Osteoblast (primary cell): ENCODE measurements at regions not wholly inside any gene's neighbourhood (a gene's known extent, or its start where the extent isn't known, plus 50 kb on each side); places are given as distances from the start of the nearest gene placed in this dataset.
A peak's percentile ranks its signal among the peaks of the same experiment; 100 is the strongest.

Experiments used
- DNase-seq: peaks from one replicate; pipeline ENCODE4 v3.0.0; 2011; ENCODE audit warnings: low spot score, mixed read lengths; ENCODE audit not compliant: insufficient read length; ENCODE audit errors: missing footprints
- H2AFZ ChIP-seq: 2 replicates; pipeline ENCODE4 v1.6.0; 2011; ENCODE audit warnings: mild to moderate bottlenecking, low read length
- H3K27ac ChIP-seq: 2 replicates; pipeline ENCODE4 v1.5.1; 2011; ENCODE audit warnings: mild to moderate bottlenecking, low read depth, low read length, moderate library complexity
- H3K27me3 ChIP-seq: 2 replicates; pipeline ENCODE4 v1.6.0; 2012; ENCODE audit warnings: mild to moderate bottlenecking, control low read depth, inconsistent platforms, low read length, moderate library complexity; ENCODE audit not compliant: insufficient read depth
- H3K36me3 ChIP-seq: 2 replicates; pipeline ENCODE4 v1.5.1; 2011; ENCODE audit warnings: mild to moderate bottlenecking, low read length, control low read depth, moderate library complexity; ENCODE audit not compliant: insufficient read depth
- H3K4me1 ChIP-seq: 2 replicates; pipeline ENCODE4 v1.5.1; 2011; ENCODE audit warnings: mild to moderate bottlenecking, low read length, control low read depth, moderate library complexity; ENCODE audit not compliant: insufficient read depth
- H3K4me2 ChIP-seq: 2 replicates; pipeline ENCODE4 v1.6.0; 2011; ENCODE audit warnings: mild to moderate bottlenecking, low read length; ENCODE audit not compliant: insufficient read depth
- H3K4me3 ChIP-seq: fragments of 200-600 bp; sonication (generic); 3 replicates; pipeline ENCODE4 v1.5.1; 2012; ENCODE audit warnings: mild to moderate bottlenecking, low read length, inconsistent platforms; ENCODE audit not compliant: insufficient read depth
- H3K79me2 ChIP-seq: 2 replicates; pipeline ENCODE4 v1.6.0; 2012; ENCODE audit warnings: mild to moderate bottlenecking, low read length, control low read depth, inconsistent platforms; ENCODE audit not compliant: insufficient read depth
- H3K9me3 ChIP-seq: 2 replicates; pipeline ENCODE4 v1.5.1; 2011; ENCODE audit warnings: low read depth, low read length, control low read depth
- H4K20me1 ChIP-seq: 2 replicates; pipeline ENCODE4 v1.6.0; 2012; ENCODE audit warnings: mild to moderate bottlenecking, low read length, control low read depth; ENCODE audit not compliant: insufficient read depth
- CTCF ChIP-seq: IDR thresholded peaks from 2 replicates; pipeline ENCODE4 v1.5.1; 2011; ENCODE audit warnings: mild to moderate bottlenecking, low read depth, low read length, moderate library complexity; ENCODE audit errors: extremely low read depth

GRCh38 chr12:85573635-85574214, 262.5 kb downstream of the RASSF9 start:
- Histone ChIP-seq H3K27ac (no peak overlapping the region), H4K20me1 (no peaks in the 10 kb centered on the region), H3K79me2 (no peaks in the 10 kb centered on the region), H3K27me3 (no peaks in the 10 kb centered on the region), H3K9me3 (no peaks in the 10 kb centered on the region), H3K36me3 (no peaks in the 10 kb centered on the region), H3K4me2 (no peak overlapping the region), H3K4me1 (peaks cover 8% of the 10 kb centered on the region), H3K4me3 (no peak overlapping the region), H2AFZ (peak overlapping the region; percentile 71)
- no peak for TF ChIP-seq CTCF
- no peak for DNase-seq

- no peak overlapping the region for H3K4me3 ChIP-seq
- H3K27ac ChIP-seq: no peak overlapping the region
- no peak for DNase-seq
- TF ChIP-seq CTCF: no peak
- no peaks in the 10 kb centered on the region for H4K20me1 ChIP-seq
- H3K9me3 ChIP-seq: no peaks in the 10 kb centered on the region
- no peak overlapping the region for H3K4me2 ChIP-seq
- no peaks in the 10 kb centered on the region for H3K27me3 ChIP-seq
- peaks cover 8% of the 10 kb centered on the region for H3K4me1 ChIP-seq
- H3K36me3 ChIP-seq: no peaks in the 10 kb centered on the region
- H2AFZ ChIP-seq: peak overlapping the region; percentile 6
- H3K79me2 ChIP-seq: no peaks in the 10 kb centered on the region
Measured at GRCh38 chr12:85574291-85574690, 261.9 kb downstream of the RASSF9 start.

- H2AFZ ChIP-seq: peak overlapping the region; percentile 54
Measured at GRCh38 chr12:85575120-85576096, 260.8 kb downstream of the RASSF9 start.

More at GRCh38 chr12:85575120-85576096, 260.8 kb downstream of the RASSF9 start:
- H3K79me2 ChIP-seq: no peaks in the 10 kb centered on the region
- H3K27ac ChIP-seq: no peak overlapping the region
- no peak overlapping the region for H3K4me2 ChIP-seq
- no peaks in the 10 kb centered on the region for H3K9me3 ChIP-seq
- no peaks in the 10 kb centered on the region for H3K36me3 ChIP-seq
- no peaks in the 10 kb centered on the region for H4K20me1 ChIP-seq
- H3K27me3 ChIP-seq: no peaks in the 10 kb centered on the region
- H3K4me3 ChIP-seq: no peak overlapping the region
- DNase-seq: peak; percentile 75
- peak; percentile 76 for TF ChIP-seq CTCF
- H3K4me1 ChIP-seq: peaks cover 8% of the 10 kb centered on the region
